HL-60 (cell line): ENCODE measurements at regions not wholly inside any gene's neighbourhood (a gene's known extent, or its start where the extent isn't known, plus 50 kb on each side); places are given as distances from the start of the nearest gene placed in this dataset.

Source experiments
- DNase-seq, 2 experiments: peaks; one replicate each; pipeline ENCODE4 v3.0.0-alpha.2; 2010 to 2020; ENCODE audit warnings: low read depth in 1 of 2, low spot score in 1 of 2
- H3K27ac ChIP-seq: fragments of 250-450 bp; sonication (Bioruptor Pico); replicated peaks from 2 replicates; pipeline ENCODE4 v1.5.1; 2020; ENCODE audit warnings: mild to moderate bottlenecking, moderate library complexity
- H3K27me3 ChIP-seq: fragments of 250-450 bp; sonication (Bioruptor Pico); 2 replicates; pipeline ENCODE4 v1.5.1; 2021; ENCODE audit warnings: mild to moderate bottlenecking, moderate library complexity; ENCODE audit not compliant: insufficient read depth, poor library complexity, severe bottlenecking
- H3K4me3 ChIP-seq: replicated peaks from 2 replicates; pipeline ENCODE4 v1.5.1; 2011; ENCODE audit warnings: mild to moderate bottlenecking, control low read depth, low read length; ENCODE audit not compliant: insufficient read depth
- CTCF ChIP-seq: IDR thresholded peaks from one replicate; pipeline ENCODE4 v1.5.1; 2011; ENCODE audit warnings: low read length, control low read depth, inconsistent platforms; ENCODE audit not compliant: insufficient read depth
- GABPA ChIP-seq: IDR thresholded peaks from 2 replicates; pipeline ENCODE4 v1.6.1; 2012; ENCODE audit warnings: low read depth
- POLR2AphosphoS5 ChIP-seq: IDR thresholded peaks from 2 replicates; pipeline ENCODE4 v1.6.1; 2012; ENCODE audit warnings: low read depth
- REST ChIP-seq: IDR thresholded peaks from 2 replicates; pipeline ENCODE4 v1.6.1; 2012; ENCODE audit warnings: low read depth; ENCODE audit not compliant: insufficient replicate concordance
- SPI1 ChIP-seq: IDR thresholded peaks from 2 replicates; pipeline ENCODE4 v1.6.1; 2012; ENCODE audit warnings: low read depth, mild to moderate bottlenecking, borderline replicate concordance

- DNase-seq = no peak
- TF ChIP-seq POLR2AphosphoS5 (no peak), REST (no peak), GABPA (no peak), SPI1 (no peak), CTCF (no peak)
- Histone ChIP-seq H3K27ac (no peak overlapping the region), H3K27me3 (no peaks in the 10 kb centered on the region), H3K4me3 (no peak overlapping the region)
These were observed 397.6 kb upstream of the GJE1 start for GRCh38 chr6:141735126-141735525.

- Histone ChIP-seq H3K27ac (no peak overlapping the region), H3K4me3 (no peak overlapping the region), H3K27me3 (no peaks in the 10 kb centered on the region)
- TF ChIP-seq POLR2AphosphoS5 (no peak), SPI1 (peak; percentile 66)
- DNase-seq = no peak
These were observed 398.5 kb upstream of the GJE1 start for GRCh38 chr6:141734071-141734840.

- TF ChIP-seq REST (no peak), SPI1 (no peak), GABPA (no peak), CTCF (no peak), POLR2AphosphoS5 (no peak)
- Histone ChIP-seq H3K27ac (no peak overlapping the region), H3K27me3 (no peaks in the 10 kb centered on the region), H3K4me3 (no peak overlapping the region)
- no peak for DNase-seq
These were observed 403.6 kb upstream of the GJE1 start for GRCh38 chr6:141729146-141729545.

GRCh38 chr6:141728330-141728729 is 404.4 kb upstream of the GJE1 start:
- no peaks in the 10 kb centered on the region for H3K27me3 ChIP-seq
- H3K4me3 ChIP-seq = no peak overlapping the region
- no peak overlapping the region for H3K27ac ChIP-seq
- no peak for TF ChIP-seq CTCF
- TF ChIP-seq REST = no peak
- TF ChIP-seq POLR2AphosphoS5 = no peak
- TF ChIP-seq GABPA = no peak
- no peak for TF ChIP-seq SPI1
- DNase-seq = no peak
